ENCODE measurements at regions not wholly inside any gene's neighbourhood (a gene's known extent, or its start where the extent isn't known, plus 50 kb on each side); places are given as distances from the start of the nearest gene placed in this dataset.
"Not testable (repeated sequence)": the region's sequence is repeated elsewhere in the genome, so short reads cannot be mapped to it uniquely, and the experiment has no call there.

GRCh38 chr5:116992681-116993080 is 418.1 kb upstream of the SEMA6A start:
- no peak for DNase-seq

DNA sequence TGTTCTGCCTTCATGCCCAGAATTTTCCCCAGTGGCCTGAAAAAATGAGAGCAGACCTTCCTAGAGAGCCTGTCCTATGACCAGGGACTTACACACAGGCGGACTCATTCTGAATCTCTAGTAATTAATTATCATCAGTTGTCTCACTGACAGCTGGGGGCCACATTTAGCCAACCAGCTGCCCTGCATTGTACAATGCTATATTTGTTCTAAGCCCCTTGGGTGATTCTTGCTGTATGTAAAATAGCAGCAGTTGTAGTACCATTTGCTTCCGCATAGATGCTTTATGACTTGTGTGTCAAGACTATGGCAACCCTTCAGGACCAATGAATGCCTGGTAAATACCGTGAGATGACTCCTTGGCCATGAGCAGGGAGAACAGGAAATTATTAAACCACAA is 415.4 kb upstream of the SEMA6A start:
- no peak for DNase-seq

DNA sequence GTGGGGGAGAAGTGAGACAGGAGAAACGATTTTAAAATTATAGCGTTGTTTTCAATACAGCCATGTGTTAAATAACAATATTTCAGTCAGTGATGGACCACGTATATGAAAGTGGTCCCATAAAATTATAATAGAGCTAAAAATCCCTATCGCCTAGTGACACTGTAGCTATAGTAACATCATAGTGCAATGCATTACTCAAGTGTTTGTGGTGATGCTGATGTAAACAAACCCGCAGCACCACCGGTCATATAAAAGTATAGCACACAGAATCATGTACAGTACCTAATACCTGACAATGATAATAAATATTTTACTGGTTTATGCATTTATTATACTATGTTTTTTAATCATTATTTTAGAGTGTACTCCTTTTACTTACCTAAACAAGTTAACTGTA is 407.4 kb upstream of the SEMA6A start:
- DNase-seq: no peak

- no peak for DNase-seq
These were observed 406.0 kb upstream of the SEMA6A start for GRCh38 chr5:116980581-116980980.

DNA sequence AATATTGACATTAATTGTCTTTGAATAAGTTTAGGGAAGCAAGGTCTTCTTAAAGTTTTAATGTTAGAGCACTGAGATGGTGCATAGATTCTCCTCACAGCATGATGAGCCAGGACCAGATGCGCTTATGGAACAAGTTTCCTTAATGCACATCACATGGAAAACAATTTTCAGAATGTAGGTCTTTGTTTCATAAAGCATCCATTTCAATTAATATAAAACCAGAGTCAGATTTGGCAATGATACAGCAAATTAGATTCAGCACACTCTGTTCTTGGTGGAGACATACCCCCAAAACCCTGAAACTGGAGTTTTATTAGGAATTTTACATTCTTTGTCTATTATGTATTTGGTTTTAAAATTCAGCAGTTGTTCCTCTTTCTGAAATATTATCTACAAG is 402.1 kb upstream of the SEMA6A start:
- DNase-seq: no peak

DNA sequence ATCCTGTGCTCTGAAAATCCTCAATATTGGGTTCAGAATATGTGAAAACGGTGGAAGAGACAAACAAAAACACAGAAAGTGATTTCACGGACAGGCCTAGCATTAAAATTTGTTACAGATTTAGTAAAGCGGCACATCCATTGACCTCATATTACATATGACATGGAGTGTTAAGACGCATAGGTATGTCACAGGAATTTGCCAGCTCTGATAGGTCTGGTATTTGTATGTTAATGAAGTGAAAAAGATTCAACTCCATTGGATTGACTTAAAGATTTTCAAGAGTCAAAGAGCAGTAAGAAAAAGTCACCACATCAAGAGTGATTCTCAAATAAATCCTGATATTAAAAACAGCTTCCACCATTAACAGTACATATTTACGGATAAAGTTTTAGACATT is 396.5 kb upstream of the SEMA6A start:
- no peak for DNase-seq

GRCh38 chr5:116970318-116970717 is 395.7 kb upstream of the SEMA6A start:
- DNase-seq: no peak

- no peak for DNase-seq
These were observed 389.8 kb upstream of the SEMA6A start for GRCh38 chr5:116964438-116964837.

GRCh38 chr5:116961021-116961420 is 386.4 kb upstream of the SEMA6A start:
- DNase-seq: no peak

- no peak for DNase-seq
These were observed 385.2 kb upstream of the SEMA6A start for GRCh38 chr5:116959843-116960242.

DNA sequence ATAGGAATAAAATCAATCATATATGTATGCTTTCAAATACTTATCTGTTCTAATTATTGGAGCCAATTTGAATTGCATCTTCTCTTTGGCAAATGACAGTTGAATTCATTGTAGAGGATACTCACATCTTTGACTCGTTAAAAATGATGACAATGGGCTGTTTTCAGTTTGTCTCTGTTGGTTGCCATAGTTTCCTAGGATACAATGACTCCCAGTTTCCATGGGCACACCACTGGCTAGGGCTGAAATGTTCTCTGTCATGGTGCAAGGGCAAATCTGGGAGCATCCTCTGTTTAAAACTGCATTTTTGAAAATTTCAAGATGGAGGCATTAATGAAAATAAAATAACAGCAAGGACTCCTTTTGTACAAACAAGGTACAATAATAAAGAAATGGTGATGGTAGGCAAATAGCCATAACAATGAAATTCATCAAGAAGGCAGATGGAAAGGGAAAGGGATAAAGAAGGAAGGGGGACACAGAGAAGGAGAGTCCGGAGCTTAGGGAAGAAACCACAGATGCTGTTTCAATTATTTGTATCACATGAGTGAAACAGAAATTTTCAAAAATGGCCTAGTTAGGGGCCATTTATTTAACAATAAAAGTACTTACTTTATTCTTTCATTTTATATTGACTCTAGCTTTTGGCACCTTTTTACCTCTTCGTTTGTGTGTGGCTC is 378.8 kb upstream of the SEMA6A start:
- no peak for DNase-seq

DNA sequence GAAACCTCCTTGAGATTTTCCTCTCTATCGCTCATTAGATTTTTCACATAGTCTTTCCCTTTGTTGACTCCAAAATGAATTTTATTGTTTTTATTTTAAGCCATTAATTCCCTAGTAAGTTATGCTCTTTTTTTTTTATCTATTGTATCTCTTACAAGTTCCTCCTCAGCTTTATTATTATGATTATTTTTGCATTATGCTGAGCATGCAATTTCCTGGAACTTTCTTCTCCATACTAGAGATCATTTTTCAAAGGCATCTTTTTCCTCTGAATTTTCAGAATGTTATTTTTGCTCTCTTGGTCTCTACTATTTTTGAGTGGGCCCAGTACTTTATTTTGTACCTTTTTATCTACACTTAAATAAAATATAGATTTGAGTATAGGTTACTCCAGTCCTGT is 376.6 kb upstream of the SEMA6A start:
- DNase-seq: no peak

GRCh38 chr5:116947691-116948528 is 373.3 kb upstream of the SEMA6A start:
- peak; percentile 49 for DNase-seq

GRCh38 chr5:116945613-116946382 is 371.2 kb upstream of the SEMA6A start:
- DNase-seq: not testable (repeated sequence)

- DNase-seq: no peak
These were observed 369.6 kb upstream of the SEMA6A start for GRCh38 chr5:116944183-116944582.

DNA sequence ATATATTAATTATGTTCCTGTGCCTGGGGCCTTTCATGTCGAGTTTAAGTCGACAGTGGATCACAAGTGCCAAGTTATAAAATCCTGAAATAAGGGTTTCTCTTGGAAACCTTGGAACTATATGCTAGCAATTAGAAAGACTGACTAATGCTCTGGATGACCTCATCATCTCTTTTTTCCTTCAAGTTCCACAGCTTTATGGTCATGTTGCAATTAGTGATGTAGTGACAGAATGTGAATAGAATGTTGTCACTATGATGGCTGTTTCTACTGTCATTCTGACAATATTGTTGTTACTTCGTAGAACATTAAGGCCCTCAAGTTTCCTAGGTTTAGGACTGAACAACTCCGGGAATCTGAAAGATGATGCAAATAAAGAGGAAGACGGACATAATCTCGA is 368.0 kb upstream of the SEMA6A start:
- DNase-seq: no peak

- DNase-seq: no peak
These were observed 365.0 kb upstream of the SEMA6A start for GRCh38 chr5:116939641-116940040.

- DNase-seq: no peak
These were observed 363.9 kb upstream of the SEMA6A start for GRCh38 chr5:116938488-116938887.

- no peak for DNase-seq
These were observed 361.0 kb upstream of the SEMA6A start for GRCh38 chr5:116935561-116936162.

- DNase-seq: no peak
These were observed 356.0 kb upstream of the SEMA6A start for GRCh38 chr5:116930616-116931015.

GRCh38 chr5:116923344-116923743 is 348.7 kb upstream of the SEMA6A start:
- no peak for DNase-seq

GRCh38 chr5:116922532-116922931 is 347.9 kb upstream of the SEMA6A start:
- DNase-seq: no peak

GRCh38 chr5:116914869-116915504 is 340.4 kb upstream of the SEMA6A start:
- DNase-seq: no peak

All from CD4-positive, alpha-beta T cell treated with Interleukin-17A for 4 hours (primary cell).